Naive thymus-derived CD4-positive, alpha-beta T cell (primary cell): ENCODE measurements at regions not wholly inside any gene's neighbourhood (a gene's known extent, or its start where the extent isn't known, plus 50 kb on each side); places are given as distances from the start of the nearest gene placed in this dataset.
A peak's percentile ranks its signal among the peaks of the same experiment; 100 is the strongest.

Source experiments
- ATAC-seq: fragments of 150-1000 bp; cut with Tn5 transposase; 2 replicates; pipeline ENCODE4 v1.10.0; 2021; ENCODE audit warnings: mild to moderate bottlenecking, moderate library complexity
- CTCF ChIA-PET: fragments of 350-600 bp; sonication (Branson Sonifier 250); formaldehyde crosslinking; loops from one replicate; lab custom pipeline; 2021; ENCODE audit warnings: antibody characterized with exemption; lab: Charles Lee
- POLR2A ChIA-PET: fragments of 350-600 bp; sonication (Branson Sonifier 250); formaldehyde crosslinking; loops from one replicate; lab custom pipeline; 2021; ENCODE audit warnings: antibody characterized with exemption, inconsistent platforms; lab: Charles Lee
- DNase-seq, 9 donors: peaks; one replicate each; pipeline versions ENCODE4 v3.0.0 to v3.0.0-alpha.2; 2020 to 2022; ENCODE audit warnings: mixed read lengths in 1 of 9
- H3K27ac ChIP-seq: one replicate; pipeline ENCODE4 v1.7.0; 2013; ENCODE audit warnings: mild to moderate bottlenecking, low read depth, low read length, moderate library complexity
- H3K27me3 ChIP-seq, 2 donors: one replicate each; pipeline ENCODE4 v1.7.0; 2013; ENCODE audit warnings: low read length in 2 of 2, mild to moderate bottlenecking in 2 of 2, moderate library complexity in 2 of 2; ENCODE audit not compliant: control insufficient read depth in 2 of 2, insufficient read depth in 2 of 2
- H3K36me3 ChIP-seq, 3 experiments: 1 replicate in 2 of 3; 2 replicates in 1 of 3; pipeline ENCODE4 v1.7.0; 2013; ENCODE audit warnings: low read length in 3 of 3, mild to moderate bottlenecking in 3 of 3, moderate library complexity in 1 of 3; ENCODE audit not compliant: insufficient read depth in 3 of 3, control insufficient read depth in 2 of 3
- H3K4me1 ChIP-seq, 2 donors: one replicate each; pipeline ENCODE4 v1.7.0; 2013; ENCODE audit warnings: low read length in 2 of 2, mild to moderate bottlenecking in 2 of 2, moderate library complexity in 1 of 2; ENCODE audit not compliant: control insufficient read depth in 2 of 2, insufficient read depth in 2 of 2
- H3K4me3 ChIP-seq: 2 replicates; pipeline ENCODE4 v1.7.0; 2013; ENCODE audit warnings: mild to moderate bottlenecking, low read length
- H3K9me3 ChIP-seq, 3 experiments: 1 replicate in 2 of 3; 2 replicates in 1 of 3; pipeline ENCODE4 v1.7.0; 2013; ENCODE audit warnings: low read length in 3 of 3; ENCODE audit not compliant: control insufficient read depth in 2 of 3
- H3K27ac Mint-ChIP-seq, 9 donors: one replicate each; pipeline ENCODE4 v1.8.0; 2020 to 2022; ENCODE audit warnings: mixed read lengths in 9 of 9, mild to moderate bottlenecking in 8 of 9, moderate library complexity in 5 of 9, inconsistent platforms in 2 of 9
- H3K27me3 Mint-ChIP-seq, 5 donors: one replicate each; pipeline ENCODE4 v1.8.0; 2021 to 2022; ENCODE audit warnings: mixed read lengths in 5 of 5, mild to moderate bottlenecking in 1 of 5
- H3K36me3 Mint-ChIP-seq, 5 donors: one replicate each; pipeline ENCODE4 v1.8.0; 2020 to 2022; ENCODE audit warnings: mixed read lengths in 5 of 5, mild to moderate bottlenecking in 3 of 5, inconsistent platforms in 1 of 5
- H3K4me1 Mint-ChIP-seq, 7 donors: one replicate each; pipeline ENCODE4 v1.8.0; 2020 to 2022; ENCODE audit warnings: mixed read lengths in 7 of 7, mild to moderate bottlenecking in 3 of 7, inconsistent platforms in 1 of 7
- H3K4me3 Mint-ChIP-seq, 10 donors: one replicate each; pipeline ENCODE4 v1.8.0; 2020 to 2022; ENCODE audit warnings: mild to moderate bottlenecking in 10 of 10, mixed read lengths in 10 of 10, moderate library complexity in 6 of 10, inconsistent platforms in 2 of 10
- H3K9me3 Mint-ChIP-seq, 11 donors: one replicate each; pipeline ENCODE4 v1.8.0; 2020 to 2022; ENCODE audit warnings: mixed read lengths in 11 of 11, mild to moderate bottlenecking in 4 of 11, inconsistent platforms in 1 of 11, moderate library complexity in 1 of 11
- intact Hi-C, 2 donors: fragments of 100-400 bp; cut with micrococcal nuclease; formaldehyde crosslinking; loops; one replicate each; pipeline ENCODE4 v1.15.1; 2023

GRCh38 chr2:144328938-144329337 is 191.0 kb downstream of the ZEB2 start:
- intact Hi-C loops = loop anchor here in 1 of 2 donors (10.0 kb wide), 1 partner anchor 1086 kb away; no protein-coding TSS in a partner anchor
- no peaks in the 10 kb centered on the region for H3K27me3 ChIP-seq
- ChIA-PET POLR2A (no interaction called here), CTCF (no interaction called here)
- no peaks in the 10 kb centered on the region for H3K9me3 ChIP-seq
- Mint-ChIP-seq H3K36me3 (peaks cover 0 to 11% (median 0%) of the 10 kb centered on the region in 5 donors), H3K27ac (no peak overlapping the region), H3K4me3 (no peak overlapping the region), H3K9me3 (peaks cover 0 to 3% (median 0%) of the 10 kb centered on the region in 11 donors), H3K4me1 (peaks cover 12 to 61% (median 22%) of the 10 kb centered on the region in 7 donors), H3K27me3 (peaks cover 0 to 6% (median 0%) of the 10 kb centered on the region in 5 donors)
- H3K4me1 ChIP-seq = peaks cover 5 to 50% of the 10 kb centered on the region in 2 donors
- DNase-seq = no peak
- H3K36me3 ChIP-seq = peaks cover 0 to 4% (median 0%) of the 10 kb centered on the region in 3 experiments
- H3K27ac ChIP-seq = no peak overlapping the region
- no peak overlapping the region for H3K4me3 ChIP-seq
- no peak for ATAC-seq

DNA sequence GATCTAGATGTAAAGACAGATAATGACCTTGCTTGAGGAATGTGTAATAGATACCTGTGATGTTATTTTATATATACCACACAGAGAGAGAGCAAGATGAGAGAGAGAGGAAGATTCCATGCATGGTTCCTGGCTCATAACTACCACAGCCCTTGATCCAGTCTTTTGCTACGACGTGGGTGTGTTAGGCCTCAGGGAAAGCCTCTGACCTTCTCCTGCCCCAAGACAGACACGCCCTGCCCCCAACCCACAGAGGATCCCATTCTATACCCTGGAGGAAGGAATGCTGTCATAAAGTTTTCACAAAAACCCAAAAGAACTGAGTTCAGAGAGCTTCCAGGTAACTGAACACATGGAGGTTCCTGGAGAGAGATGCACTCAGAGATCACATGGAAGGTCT is 193.1 kb downstream of the ZEB2 start:
- ChIA-PET CTCF (no interaction called here), POLR2A (no interaction called here)
- no peaks in the 10 kb centered on the region for H3K9me3 ChIP-seq
- H3K27ac ChIP-seq = no peak overlapping the region
- ATAC-seq (no peak), DNase-seq (no peak)
- peaks cover 0 to 3% (median 0%) of the 10 kb centered on the region in 3 experiments for H3K36me3 ChIP-seq
- peaks cover 0 to 6% (median 0%) of the 10 kb centered on the region in 5 donors for H3K27me3 Mint-ChIP-seq
- no peak overlapping the region for H3K4me3 Mint-ChIP-seq
- intact Hi-C loops = loop anchor here in 1 of 2 donors (10.0 kb wide), 1 partner anchor 1088 kb away; no protein-coding TSS in a partner anchor
- H3K27me3 ChIP-seq = no peaks in the 10 kb centered on the region
- H3K4me3 ChIP-seq = no peak overlapping the region
- peaks cover 5 to 66% (median 18%) of the 10 kb centered on the region in 7 donors for H3K4me1 Mint-ChIP-seq
- peaks cover 5 to 52% of the 10 kb centered on the region in 2 donors for H3K4me1 ChIP-seq
- H3K9me3 Mint-ChIP-seq = no peaks in the 10 kb centered on the region
- H3K27ac Mint-ChIP-seq = no peak overlapping the region
- H3K36me3 Mint-ChIP-seq = peaks cover 0 to 13% (median 0%) of the 10 kb centered on the region in 5 donors

- Histone ChIP-seq H3K27ac (no peak overlapping the region), H3K4me3 (no peak overlapping the region), H3K36me3 (no peaks in the 10 kb centered on the region), H3K4me1 (peaks cover 0 to 57% of the 10 kb centered on the region in 2 donors), H3K9me3 (no peaks in the 10 kb centered on the region), H3K27me3 (no peaks in the 10 kb centered on the region)
- CTCF ChIA-PET = no interaction called here
- POLR2A ChIA-PET = no interaction called here
- Mint-ChIP-seq H3K9me3 (peaks cover 0 to 2% (median 0%) of the 10 kb centered on the region in 11 donors), H3K27ac (peak overlapping the region in 3 of 9 donors; percentile 9 to 84 (median 19)), H3K27me3 (peaks cover 0 to 3% (median 0%) of the 10 kb centered on the region in 5 donors), H3K4me3 (peak overlapping the region in 2 of 10 donors; percentile 18 to 76), H3K4me1 (peaks cover 12 to 71% (median 16%) of the 10 kb centered on the region in 7 donors), H3K36me3 (peaks cover 0 to 18% (median 0%) of the 10 kb centered on the region in 5 donors)
- peak; percentile 75 for ATAC-seq
- peak in 2 of 9 donors; percentile 11 to 42 for DNase-seq
- intact Hi-C loops = loop anchor here in 1 of 2 donors (1.0 to 10.0 kb wide), 4 partner anchors 58 to 1090 kb away; no protein-coding TSS in a partner anchor
These were observed 194.8 kb downstream of the ZEB2 start for GRCh38 chr2:144325086-144325485.

DNA sequence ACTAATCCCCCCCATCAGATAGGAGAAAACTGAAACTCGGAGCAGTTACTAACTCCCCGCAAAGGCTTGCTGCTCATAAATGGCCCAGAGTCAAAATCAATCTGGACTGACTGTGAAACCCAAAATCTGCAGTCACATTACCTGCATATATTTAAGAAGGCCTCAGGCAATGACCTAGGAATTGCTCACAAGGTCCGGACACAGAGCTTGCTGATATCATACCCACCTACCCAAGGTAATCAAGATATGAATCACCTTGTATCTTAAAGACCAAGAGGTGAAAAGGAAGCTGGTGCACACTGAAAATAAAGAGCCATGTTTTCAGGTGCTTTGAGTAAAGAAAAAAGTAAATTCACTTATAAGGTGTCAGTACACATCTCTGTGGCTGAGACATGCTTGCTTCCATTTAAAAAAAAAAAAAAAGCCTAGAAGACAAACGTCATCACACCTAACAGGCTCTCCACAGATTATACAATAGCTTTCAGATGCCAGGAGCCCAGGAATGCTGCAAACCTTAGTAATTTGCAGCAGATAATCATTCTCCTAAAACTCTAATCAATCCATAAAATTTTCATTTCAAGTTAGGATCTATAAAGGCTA is 195.4 kb downstream of the ZEB2 start:
- peak in 1 of 9 donors; percentile 21 for DNase-seq
- Mint-ChIP-seq H3K36me3 (peaks cover 0 to 18% (median 0%) of the 10 kb centered on the region in 5 donors), H3K27ac (peak overlapping the region in 1 of 9 donors; percentile 84), H3K27me3 (no peaks in the 10 kb centered on the region), H3K4me3 (peak overlapping the region in 2 of 10 donors; percentile 18 to 76), H3K4me1 (peaks cover 12 to 66% (median 16%) of the 10 kb centered on the region in 7 donors), H3K9me3 (peaks cover 0 to 2% (median 0%) of the 10 kb centered on the region in 11 donors)
- Histone ChIP-seq H3K27me3 (no peaks in the 10 kb centered on the region), H3K9me3 (no peaks in the 10 kb centered on the region), H3K27ac (no peak overlapping the region), H3K36me3 (no peaks in the 10 kb centered on the region), H3K4me3 (no peak overlapping the region), H3K4me1 (peaks cover 0 to 53% of the 10 kb centered on the region in 2 donors)
- CTCF ChIA-PET = no interaction called here
- POLR2A ChIA-PET = no interaction called here
- intact Hi-C loops = loop anchor here in 1 of 2 donors (1.0 to 10.0 kb wide), 4 partner anchors 58 to 1090 kb away; no protein-coding TSS in a partner anchor
- peak; percentile 28 for ATAC-seq

DNA sequence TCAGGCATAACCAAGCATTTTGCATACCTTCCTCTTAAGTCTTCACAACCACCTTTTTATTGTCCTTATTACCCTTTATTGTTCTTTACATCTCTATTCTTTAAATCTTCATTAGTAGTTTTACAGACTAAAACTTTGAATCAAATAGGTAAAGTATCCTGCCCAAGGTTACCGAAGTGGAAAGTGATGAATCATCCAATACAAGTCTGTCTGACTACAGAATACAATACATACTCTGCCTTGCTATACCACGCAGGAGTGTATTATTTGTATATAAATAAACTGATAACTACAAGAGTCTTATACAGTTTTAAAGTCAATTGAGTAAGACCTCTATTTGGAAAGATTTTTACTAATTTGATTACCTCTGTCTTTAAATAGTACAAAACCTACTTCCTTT is 196.0 kb downstream of the ZEB2 start:
- no peak for DNase-seq
- POLR2A ChIA-PET = no interaction called here

GRCh38 chr2:144322379-144322778 is 197.5 kb downstream of the ZEB2 start:
- Mint-ChIP-seq H3K27me3 (no peaks in the 10 kb centered on the region), H3K27ac (no peak overlapping the region), H3K4me1 (peaks cover 12 to 54% (median 16%) of the 10 kb centered on the region in 7 donors), H3K36me3 (peaks cover 0 to 17% (median 0%) of the 10 kb centered on the region in 5 donors), H3K4me3 (no peak overlapping the region), H3K9me3 (peaks cover 0 to 2% (median 0%) of the 10 kb centered on the region in 11 donors)
- ChIA-PET POLR2A (interaction anchor here (1.4 kb wide), 1 partner anchor 9 kb away, joined by 3 read pairs; no protein-coding TSS in a partner anchor), CTCF (no interaction called here)
- Histone ChIP-seq H3K27me3 (no peaks in the 10 kb centered on the region), H3K9me3 (no peaks in the 10 kb centered on the region), H3K4me1 (peaks cover 0 to 45% of the 10 kb centered on the region in 2 donors), H3K36me3 (no peaks in the 10 kb centered on the region), H3K27ac (no peak overlapping the region), H3K4me3 (no peak overlapping the region)
- DNase-seq (no peak), ATAC-seq (no peak)
- intact Hi-C loops = loop anchor here in 1 of 2 donors (10.0 kb wide), 1 partner anchor 1092 kb away; no protein-coding TSS in a partner anchor

More for the DNA sequence above, 196.0 kb downstream of the ZEB2 start:
- no peaks in the 10 kb centered on the region for H3K27me3 ChIP-seq
- H3K9me3 ChIP-seq = no peaks in the 10 kb centered on the region
- Mint-ChIP-seq H3K27me3 (no peaks in the 10 kb centered on the region), H3K9me3 (peaks cover 0 to 2% (median 0%) of the 10 kb centered on the region in 11 donors), H3K4me3 (peak overlapping the region in 1 of 10 donors; percentile 76), H3K27ac (peak overlapping the region in 1 of 9 donors; percentile 84), H3K4me1 (peaks cover 12 to 64% (median 16%) of the 10 kb centered on the region in 7 donors), H3K36me3 (peaks cover 0 to 18% (median 0%) of the 10 kb centered on the region in 5 donors)
- intact Hi-C loops = loop anchor here in 1 of 2 donors (2.0 to 10.0 kb wide), 3 partner anchors 59 to 1091 kb away; no protein-coding TSS in a partner anchor
- peaks cover 0 to 50% of the 10 kb centered on the region in 2 donors for H3K4me1 ChIP-seq
- H3K36me3 ChIP-seq = no peaks in the 10 kb centered on the region
- H3K27ac ChIP-seq = no peak overlapping the region
- CTCF ChIA-PET = no interaction called here
- no peak for ATAC-seq
- H3K4me3 ChIP-seq = no peak overlapping the region
